Gastrocnemius medialis (tissue), 4 donors: ENCODE measurements at regions not wholly inside any gene's neighbourhood (a gene's known extent, or its start where the extent isn't known, plus 50 kb on each side); places are given as distances from the start of the nearest gene placed in this dataset.

Experiments used
- ATAC-seq, 2 donors: fragments of 150-250 bp; one replicate each; pipeline ENCODE4 v1.9.1; 2016
- DNase-seq, 2 donors: peaks; one replicate each; pipeline ENCODE4 v3.0.0-alpha.2; 2019
- H3K27ac ChIP-seq, 4 donors: fragments of 200-600 bp; sonication (generic); 1 replicate in 1 of 4; 2 replicates in 3 of 4; pipeline ENCODE4 v1.5.1; 2016 to 2018; ENCODE audit warnings: mild to moderate bottlenecking in 2 of 4, moderate library complexity in 1 of 4
- H3K27me3 ChIP-seq, 3 donors: fragments of 200-600 bp; sonication (generic) in 2 of 3; 1 replicate in 1 of 3; 2 replicates in 2 of 3; pipeline versions ENCODE4 v1.5.1 to v1.6.0; 2016 to 2019; ENCODE audit warnings: mild to moderate bottlenecking in 1 of 3, moderate library complexity in 1 of 3
- H3K36me3 ChIP-seq, 2 donors: fragments of 200-600 bp; sonication (generic) in 1 of 2; one replicate each; pipeline ENCODE4 v1.5.1; 2017 to 2018
- H3K4me1 ChIP-seq, 2 donors: fragments of 200-600 bp; sonication (generic) in 1 of 2; one replicate each; pipeline ENCODE4 v1.5.1; 2016 to 2017; ENCODE audit warnings: mild to moderate bottlenecking in 2 of 2
- H3K4me3 ChIP-seq, 4 donors: fragments of 200-600 bp; sonication (generic) in 3 of 4; 1 replicate in 1 of 4; 2 replicates in 3 of 4; pipeline ENCODE4 v1.5.1; 2016 to 2019; ENCODE audit warnings: mild to moderate bottlenecking in 2 of 4
- H3K9me3 ChIP-seq, 3 donors: fragments of 200-600 bp; sonication (generic) in 2 of 3; 1 replicate in 1 of 3; 2 replicates in 2 of 3; pipeline ENCODE4 v1.5.1; 2016 to 2019
- POLR2A ChIP-seq, 2 donors: fragments of 450-650 bp; IDR thresholded peaks; one replicate each; pipeline ENCODE4 v1.6.1; 2017; ENCODE audit warnings: antibody characterized with exemption in 2 of 2, mild to moderate bottlenecking in 2 of 2, moderate library complexity in 2 of 2
- in situ Hi-C, 4 donors: fragments of 200-750 bp; cut with MboI; loops; one replicate each; pipeline versions ENCODE4 v1.15.0 to v1.8.0; 2017; ENCODE audit warnings: low sequenced_read_pairs in 4 of 4
- intact Hi-C: fragments of 100-400 bp; cut with DNase I; formaldehyde crosslinking; loops from one replicate; pipeline ENCODE4 v1.15.1; 2023; ENCODE audit warnings: low total_unique reads
- TF ChIP-seq, protein P1 (sequence below), 5 experiments: fragments of 450-650 bp in 3 of 5; fragments of 200-600 bp in 2 of 5; sonication (generic) in 2 of 5; IDR thresholded peaks in 4 of 5; conservative IDR thresholded peaks in 1 of 5; 1 replicate in 4 of 5; 2 replicates in 1 of 5; pipeline ENCODE4 v1.5.1; 2016 to 2019; ENCODE audit warnings: antibody characterized with exemption in 5 of 5, mild to moderate bottlenecking in 3 of 5, moderate library complexity in 3 of 5

DNA sequence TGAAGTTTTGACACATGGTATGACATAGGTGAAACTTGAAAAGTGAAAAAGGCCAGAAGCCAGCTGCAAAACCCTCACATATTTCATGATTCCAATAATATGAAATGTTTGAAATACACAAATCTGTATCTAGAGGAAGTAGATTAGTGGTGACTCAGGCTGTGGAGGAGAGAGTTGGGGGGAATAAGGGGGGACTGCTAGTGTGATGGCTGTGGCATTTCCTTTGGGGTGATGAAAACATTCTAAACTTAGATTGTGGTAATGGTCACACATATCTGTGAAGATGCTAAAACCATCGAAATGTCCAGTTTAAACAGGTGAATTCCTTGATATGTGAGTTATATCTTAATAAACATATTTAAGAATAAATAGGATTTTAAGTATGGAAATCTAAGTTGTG, 343.5 kb upstream of the SFRP2 start:
- Histone ChIP-seq H3K9me3 (no peaks in the 10 kb centered on the region), H3K4me3 (no peak overlapping the region), H3K36me3 (no peaks in the 10 kb centered on the region), H3K27me3 (no peaks in the 10 kb centered on the region), H3K27ac (no peak overlapping the region), H3K4me1 (no peaks in the 10 kb centered on the region)
- in situ Hi-C loops (no loop called here), intact Hi-C loops (no loop called here)
- DNase-seq = no peak
- TF ChIP-seq POLR2A (IDR thresholded peaks at IDR 0.05) = no peak
- TF ChIP-seq, protein P1, sequence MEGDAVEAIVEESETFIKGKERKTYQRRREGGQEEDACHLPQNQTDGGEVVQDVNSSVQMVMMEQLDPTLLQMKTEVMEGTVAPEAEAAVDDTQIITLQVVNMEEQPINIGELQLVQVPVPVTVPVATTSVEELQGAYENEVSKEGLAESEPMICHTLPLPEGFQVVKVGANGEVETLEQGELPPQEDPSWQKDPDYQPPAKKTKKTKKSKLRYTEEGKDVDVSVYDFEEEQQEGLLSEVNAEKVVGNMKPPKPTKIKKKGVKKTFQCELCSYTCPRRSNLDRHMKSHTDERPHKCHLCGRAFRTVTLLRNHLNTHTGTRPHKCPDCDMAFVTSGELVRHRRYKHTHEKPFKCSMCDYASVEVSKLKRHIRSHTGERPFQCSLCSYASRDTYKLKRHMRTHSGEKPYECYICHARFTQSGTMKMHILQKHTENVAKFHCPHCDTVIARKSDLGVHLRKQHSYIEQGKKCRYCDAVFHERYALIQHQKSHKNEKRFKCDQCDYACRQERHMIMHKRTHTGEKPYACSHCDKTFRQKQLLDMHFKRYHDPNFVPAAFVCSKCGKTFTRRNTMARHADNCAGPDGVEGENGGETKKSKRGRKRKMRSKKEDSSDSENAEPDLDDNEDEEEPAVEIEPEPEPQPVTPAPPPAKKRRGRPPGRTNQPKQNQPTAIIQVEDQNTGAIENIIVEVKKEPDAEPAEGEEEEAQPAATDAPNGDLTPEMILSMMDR (IDR thresholded peaks at IDR 0.05 in 4 of 5, conservative IDR thresholded peaks at IDR 0.05 in 1 of 5) = no peak
- ATAC-seq = no peak

DNA sequence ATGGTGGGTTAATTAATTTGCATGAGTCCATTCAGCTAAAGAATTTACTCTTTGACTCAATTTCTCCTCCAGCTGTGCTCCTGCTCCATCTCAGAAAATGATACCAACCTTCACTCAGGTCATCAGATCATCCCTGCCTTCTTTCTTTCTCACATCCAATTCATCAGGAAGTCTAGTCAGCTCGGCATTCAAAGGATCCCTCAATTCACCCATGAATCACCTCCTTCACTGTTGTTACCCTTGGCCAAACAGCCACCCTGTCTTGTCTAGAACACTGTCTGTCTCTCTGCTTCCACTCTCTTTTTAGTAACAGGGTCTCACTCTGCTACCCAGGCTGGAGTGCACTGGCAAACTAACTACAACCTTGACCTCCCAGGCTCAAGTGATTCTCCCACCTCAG, 337.4 kb upstream of the SFRP2 start:
- H3K4me1 ChIP-seq = no peaks in the 10 kb centered on the region
- TF ChIP-seq, protein P1 (IDR thresholded peaks at IDR 0.05 in 4 of 5, conservative IDR thresholded peaks at IDR 0.05 in 1 of 5) = no peak
- no peak for TF ChIP-seq POLR2A (IDR thresholded peaks at IDR 0.05)
- intact Hi-C loops = no loop called here
- H3K36me3 ChIP-seq = no peaks in the 10 kb centered on the region
- DNase-seq = no peak
- no peak overlapping the region for H3K27ac ChIP-seq
- no peak overlapping the region for H3K4me3 ChIP-seq
- no peaks in the 10 kb centered on the region for H3K9me3 ChIP-seq
- no peaks in the 10 kb centered on the region for H3K27me3 ChIP-seq
- in situ Hi-C loops = no loop called here
- ATAC-seq = no peak

DNA sequence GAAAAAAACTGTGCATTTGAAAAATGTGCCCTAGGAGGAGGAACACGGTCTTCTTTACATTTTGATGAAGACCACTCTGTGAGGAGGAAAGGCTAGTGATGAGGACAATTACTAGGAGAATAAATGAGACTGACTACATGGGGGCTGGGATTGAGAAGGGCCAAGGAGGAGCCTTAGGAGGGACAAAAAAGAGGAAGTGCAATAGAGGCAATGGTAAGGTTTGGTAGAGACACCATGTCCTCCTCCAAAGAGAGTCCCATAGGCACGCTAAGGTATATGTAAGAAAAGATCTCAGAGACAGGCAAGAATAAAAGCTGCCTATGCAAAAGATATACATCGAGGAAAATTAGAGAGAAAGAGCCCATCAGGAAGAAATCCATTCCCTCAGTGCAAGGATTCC, 336.5 kb upstream of the SFRP2 start:
- intact Hi-C loops (no loop called here), in situ Hi-C loops (no loop called here)
- no peaks in the 10 kb centered on the region for H3K9me3 ChIP-seq
- no peaks in the 10 kb centered on the region for H3K4me1 ChIP-seq
- no peak overlapping the region for H3K4me3 ChIP-seq
- DNase-seq (no peak), ATAC-seq (no peak)
- H3K36me3 ChIP-seq = no peaks in the 10 kb centered on the region
- no peaks in the 10 kb centered on the region for H3K27me3 ChIP-seq
- H3K27ac ChIP-seq = no peak overlapping the region
- TF ChIP-seq POLR2A (IDR thresholded peaks at IDR 0.05) = no peak
- TF ChIP-seq, protein P1 (IDR thresholded peaks at IDR 0.05 in 4 of 5, conservative IDR thresholded peaks at IDR 0.05 in 1 of 5) = no peak

DNA sequence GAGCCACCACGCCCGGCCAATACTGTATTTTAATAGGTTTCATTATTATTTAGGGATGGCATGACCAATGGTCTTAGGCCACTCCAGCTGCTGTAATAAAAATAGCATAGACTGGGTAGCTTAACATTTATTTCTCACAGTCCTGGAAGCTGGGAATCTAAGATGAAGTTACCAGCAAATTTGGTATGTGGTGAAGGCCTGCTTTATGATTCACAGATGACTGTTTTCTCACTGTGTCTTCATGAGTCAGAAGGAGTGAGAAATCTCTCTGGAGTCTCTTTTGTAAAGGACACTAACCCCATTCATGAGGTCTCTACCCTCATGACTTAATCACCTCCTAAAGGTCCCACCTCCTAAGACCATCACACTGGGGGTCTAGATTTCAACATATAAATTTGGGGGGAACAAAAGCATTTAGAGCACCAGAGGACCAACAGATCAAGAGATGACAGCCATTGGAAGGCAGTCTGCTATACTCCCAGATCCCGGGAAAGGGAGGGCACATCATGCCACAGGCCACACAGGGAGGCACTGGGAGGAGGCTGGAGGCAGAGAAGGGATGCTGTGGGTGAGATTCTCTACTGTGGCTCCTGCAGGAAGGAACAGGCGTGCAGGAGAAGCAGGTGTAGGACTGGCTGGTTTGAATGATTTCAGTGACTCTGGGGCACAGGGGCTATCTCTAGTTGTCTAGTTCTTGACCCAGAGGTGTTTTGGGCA, 335.8 kb upstream of the SFRP2 start:
- Histone ChIP-seq H3K4me3 (no peak overlapping the region), H3K4me1 (no peaks in the 10 kb centered on the region), H3K27ac (no peak overlapping the region), H3K27me3 (no peaks in the 10 kb centered on the region), H3K36me3 (no peaks in the 10 kb centered on the region), H3K9me3 (no peaks in the 10 kb centered on the region)
- intact Hi-C loops (no loop called here), in situ Hi-C loops (no loop called here)
- no peak for TF ChIP-seq POLR2A (IDR thresholded peaks at IDR 0.05)
- TF ChIP-seq, protein P1 (IDR thresholded peaks at IDR 0.05 in 4 of 5, conservative IDR thresholded peaks at IDR 0.05 in 1 of 5) = no peak
- no peak for ATAC-seq
- DNase-seq = no peak

DNA sequence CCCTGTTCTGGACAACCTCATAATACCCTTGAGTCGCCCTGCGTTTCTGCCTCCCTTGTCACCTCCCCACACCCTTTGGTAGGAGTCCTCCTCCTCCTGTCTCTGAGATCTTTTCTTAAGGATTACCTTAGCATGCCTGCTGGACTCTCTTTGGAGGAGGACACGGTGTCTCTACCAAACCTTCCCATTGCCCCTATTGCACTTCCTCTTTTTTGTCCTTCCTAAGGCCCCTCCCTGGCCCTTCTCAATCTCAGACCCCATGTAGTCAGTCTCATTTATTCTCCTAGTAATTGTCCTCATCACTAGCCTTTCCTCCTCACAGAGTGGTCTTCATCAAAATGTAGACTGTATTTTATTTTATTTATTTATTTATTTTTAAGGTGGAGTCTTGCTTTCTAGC, 335.0 kb upstream of the SFRP2 start:
- DNase-seq = no peak
- Histone ChIP-seq H3K27ac (no peak overlapping the region), H3K4me3 (no peak overlapping the region), H3K27me3 (no peaks in the 10 kb centered on the region), H3K4me1 (no peaks in the 10 kb centered on the region), H3K9me3 (no peaks in the 10 kb centered on the region), H3K36me3 (no peaks in the 10 kb centered on the region)
- in situ Hi-C loops (no loop called here), intact Hi-C loops (no loop called here)
- no peak for ATAC-seq
- no peak for TF ChIP-seq POLR2A (IDR thresholded peaks at IDR 0.05)
- TF ChIP-seq, protein P1 (IDR thresholded peaks at IDR 0.05 in 4 of 5, conservative IDR thresholded peaks at IDR 0.05 in 1 of 5) = no peak
